ENCODE measurements at regions not wholly inside any gene's neighbourhood (a gene's known extent, or its start where the extent isn't known, plus 50 kb on each side); places are given as distances from the start of the nearest gene placed in this dataset.

DNA sequence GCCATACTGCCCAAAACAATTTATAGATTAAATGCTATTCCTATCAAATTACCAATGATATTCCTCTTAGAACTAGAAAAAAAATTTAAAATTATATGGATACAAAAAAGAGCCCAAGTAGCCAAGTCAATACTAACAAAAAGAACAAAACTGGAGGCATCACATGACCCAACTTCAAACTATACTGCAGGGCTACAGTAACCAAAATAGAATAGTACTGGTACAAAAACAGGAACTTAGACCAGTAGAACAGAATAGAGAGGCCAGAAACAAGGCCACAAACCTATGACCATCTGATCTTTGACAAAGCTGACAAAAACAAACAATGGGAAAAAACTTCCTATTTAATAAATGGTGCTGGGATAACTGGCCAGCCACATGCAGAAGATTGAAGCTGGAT, 86.1 kb upstream of the KYNU start:
- no peak for DNase-seq (ENCODE audit: low read depth)
- H3K4me3 ChIP-seq (ENCODE audit: low read depth, low read length): no peak overlapping the region
- TF ChIP-seq, protein P1, sequence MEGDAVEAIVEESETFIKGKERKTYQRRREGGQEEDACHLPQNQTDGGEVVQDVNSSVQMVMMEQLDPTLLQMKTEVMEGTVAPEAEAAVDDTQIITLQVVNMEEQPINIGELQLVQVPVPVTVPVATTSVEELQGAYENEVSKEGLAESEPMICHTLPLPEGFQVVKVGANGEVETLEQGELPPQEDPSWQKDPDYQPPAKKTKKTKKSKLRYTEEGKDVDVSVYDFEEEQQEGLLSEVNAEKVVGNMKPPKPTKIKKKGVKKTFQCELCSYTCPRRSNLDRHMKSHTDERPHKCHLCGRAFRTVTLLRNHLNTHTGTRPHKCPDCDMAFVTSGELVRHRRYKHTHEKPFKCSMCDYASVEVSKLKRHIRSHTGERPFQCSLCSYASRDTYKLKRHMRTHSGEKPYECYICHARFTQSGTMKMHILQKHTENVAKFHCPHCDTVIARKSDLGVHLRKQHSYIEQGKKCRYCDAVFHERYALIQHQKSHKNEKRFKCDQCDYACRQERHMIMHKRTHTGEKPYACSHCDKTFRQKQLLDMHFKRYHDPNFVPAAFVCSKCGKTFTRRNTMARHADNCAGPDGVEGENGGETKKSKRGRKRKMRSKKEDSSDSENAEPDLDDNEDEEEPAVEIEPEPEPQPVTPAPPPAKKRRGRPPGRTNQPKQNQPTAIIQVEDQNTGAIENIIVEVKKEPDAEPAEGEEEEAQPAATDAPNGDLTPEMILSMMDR (IDR thresholded peaks at IDR 0.05; ENCODE audit: insufficient read depth, low read depth, low read length, missing control alignments): no peak

DNA sequence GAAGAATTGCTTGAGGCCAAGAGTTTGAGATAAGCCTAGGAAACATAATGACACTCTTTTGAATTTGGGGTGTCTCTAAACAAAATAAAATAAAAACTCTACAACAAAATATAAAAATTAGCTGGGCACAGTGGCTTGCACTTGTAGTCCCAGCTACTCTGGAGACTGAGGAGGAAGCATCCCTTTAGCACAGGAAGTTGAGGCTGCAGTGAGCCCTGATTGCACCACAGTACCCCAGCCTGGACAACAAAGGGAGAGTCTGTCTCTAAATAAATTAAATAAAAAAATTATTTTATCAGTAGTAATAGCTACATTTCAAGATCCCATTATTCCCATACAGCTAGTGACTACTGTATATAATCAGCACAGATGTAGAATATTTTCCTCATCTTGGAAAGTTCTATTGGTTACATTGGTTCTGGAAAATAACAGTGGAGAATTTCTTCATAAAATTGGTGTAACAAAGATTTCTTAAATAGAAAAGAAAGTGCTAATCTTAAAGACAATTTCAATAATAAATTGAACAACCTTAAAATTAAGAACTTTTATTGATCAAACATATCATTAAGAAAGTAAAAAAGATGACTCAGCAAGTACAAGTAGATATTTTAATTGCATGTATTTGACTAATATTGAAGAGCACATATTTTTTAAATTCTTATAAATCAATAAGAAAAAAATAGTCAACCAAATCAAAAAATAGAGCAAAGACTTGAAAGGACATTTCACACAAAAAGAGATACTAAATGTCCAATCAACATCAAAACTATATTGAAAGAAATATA, 90.4 kb upstream of the KYNU start:
- TF ChIP-seq, protein P1 (IDR thresholded peaks at IDR 0.05; ENCODE audit: insufficient read depth, low read depth, low read length, missing control alignments): no peak
- no peak overlapping the region for H3K4me3 ChIP-seq (ENCODE audit: low read depth, low read length)
- DNase-seq (ENCODE audit: low read depth): no peak

DNA sequence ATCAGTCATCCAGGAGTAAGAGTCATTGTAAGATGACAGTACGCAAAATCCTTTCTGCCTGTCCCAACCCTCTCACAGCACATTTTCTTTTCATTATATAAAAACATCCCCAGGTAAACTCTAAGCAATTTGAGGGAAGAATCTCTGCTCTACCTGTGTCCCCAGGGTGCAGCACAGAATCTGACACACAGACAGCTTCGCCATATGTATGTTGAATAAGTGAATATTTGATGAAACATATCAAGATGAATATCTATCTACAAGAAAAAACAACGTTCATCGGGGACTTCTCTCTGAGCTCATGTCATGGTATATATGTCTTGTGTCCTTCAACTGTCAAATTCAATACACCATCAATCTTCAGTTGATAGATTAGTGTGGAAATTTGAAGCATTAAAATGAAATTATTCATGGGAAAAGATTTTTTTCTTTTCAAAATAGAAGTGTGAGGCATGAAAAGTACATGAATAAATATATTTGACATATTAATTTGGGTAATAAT, 94.5 kb upstream of the KYNU start:
- H3K4me3 ChIP-seq (ENCODE audit: low read depth, low read length): no peak overlapping the region
- no peak for DNase-seq (ENCODE audit: low read depth)
- TF ChIP-seq, protein P1 (IDR thresholded peaks at IDR 0.05; ENCODE audit: insufficient read depth, low read depth, low read length, missing control alignments): no peak

DNA sequence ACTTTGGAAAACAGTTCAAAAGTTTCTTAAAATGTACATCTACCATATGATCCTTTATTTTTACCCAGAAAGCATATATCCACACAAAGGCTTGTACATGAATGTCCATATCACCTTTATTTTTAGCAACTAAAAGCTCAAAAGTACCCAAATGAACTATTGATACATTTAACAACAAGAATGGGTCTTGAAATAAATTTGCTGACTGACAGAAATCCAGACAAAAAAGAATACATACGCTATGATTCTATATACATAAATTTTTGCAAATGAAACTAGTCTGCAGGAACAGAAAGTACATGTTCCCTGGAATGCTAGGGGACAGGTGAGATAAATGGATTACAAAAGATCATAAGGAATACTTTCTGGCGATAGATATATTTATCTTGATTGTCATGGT, 96.3 kb upstream of the KYNU start:
- no peak overlapping the region for H3K4me3 ChIP-seq (ENCODE audit: low read depth, low read length)
- DNase-seq (ENCODE audit: low read depth): no peak
- TF ChIP-seq, protein P1 (IDR thresholded peaks at IDR 0.05; ENCODE audit: insufficient read depth, low read depth, low read length, missing control alignments): no peak

DNA sequence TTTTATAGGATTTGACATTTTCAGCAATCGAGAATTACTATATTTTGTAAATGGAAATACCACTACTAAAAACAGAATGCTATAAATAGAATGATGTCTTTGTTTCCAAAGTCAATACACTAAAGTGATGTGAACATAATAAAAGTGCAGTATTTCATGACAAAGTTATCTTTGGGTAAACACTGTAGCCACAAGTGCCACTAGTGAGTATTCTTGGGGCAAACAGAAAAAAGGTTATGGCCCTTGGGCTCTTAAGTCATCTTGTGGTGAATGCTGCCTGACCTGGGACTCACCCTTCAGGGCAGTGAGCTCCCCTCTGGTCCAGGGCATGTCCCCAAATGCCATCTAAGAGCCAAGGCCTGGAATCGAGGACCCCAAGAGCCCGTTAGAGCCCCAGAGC, 99.2 kb upstream of the KYNU start:
- TF ChIP-seq, protein P1 (IDR thresholded peaks at IDR 0.05; ENCODE audit: insufficient read depth, low read depth, low read length, missing control alignments): no peak
- no peak for DNase-seq (ENCODE audit: low read depth)
- H3K4me3 ChIP-seq (ENCODE audit: low read depth, low read length): no peak overlapping the region

DNA sequence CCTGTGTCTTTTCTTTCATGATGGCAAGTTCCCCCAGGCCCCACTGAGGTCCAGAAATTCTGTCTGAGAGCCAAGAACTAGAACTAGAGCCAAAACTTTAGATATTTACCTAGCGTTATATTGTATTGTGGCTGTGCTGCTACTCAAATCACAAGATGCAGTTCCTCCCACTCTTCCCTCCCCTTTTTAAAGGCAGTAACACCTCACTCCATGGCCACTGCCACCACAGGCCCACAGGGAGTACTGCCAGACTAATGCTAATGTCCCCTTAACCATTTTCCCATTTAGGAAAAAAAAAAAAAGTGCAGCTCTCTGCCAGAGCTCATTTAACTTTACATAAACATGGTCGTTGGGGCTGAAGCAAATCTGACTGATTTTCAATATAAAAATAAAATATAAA, 99.7 kb upstream of the KYNU start:
- DNase-seq (ENCODE audit: low read depth): no peak
- TF ChIP-seq, protein P1 (IDR thresholded peaks at IDR 0.05; ENCODE audit: insufficient read depth, low read depth, low read length, missing control alignments): no peak
- H3K4me3 ChIP-seq (ENCODE audit: low read depth, low read length): no peak overlapping the region

DNA sequence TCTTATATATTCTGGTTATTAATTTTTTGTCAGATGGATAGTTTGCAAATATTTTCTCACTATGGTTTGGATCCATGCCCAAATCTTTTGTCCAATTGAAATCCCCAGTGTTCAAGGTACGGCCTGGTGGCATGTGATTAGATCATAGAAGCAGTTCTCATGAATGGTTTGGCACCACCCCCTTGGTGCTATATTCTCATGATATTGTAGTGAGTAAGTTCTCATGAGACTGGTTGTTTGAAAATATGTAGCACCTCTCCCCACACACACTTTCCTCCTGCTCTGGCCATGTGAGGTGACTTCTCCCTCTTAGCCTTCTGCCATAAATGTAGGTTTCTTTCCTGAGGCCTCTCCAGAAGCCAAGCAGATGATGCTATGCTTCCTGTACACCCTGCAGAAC, 107.7 kb upstream of the KYNU start:
- TF ChIP-seq, protein P1 (IDR thresholded peaks at IDR 0.05; ENCODE audit: insufficient read depth, low read depth, low read length, missing control alignments): no peak
- DNase-seq (ENCODE audit: low read depth): no peak
- no peak overlapping the region for H3K4me3 ChIP-seq (ENCODE audit: low read depth, low read length)

Data from GM12865 (cell line).